Activated T-cell treated with anti-CD3 and anti-CD28 coated beads, Interleukin-2, amount 50 U/mL, for 48 hours (primary cell): ENCODE measurements at regions not wholly inside any gene's neighbourhood (a gene's known extent, or its start where the extent isn't known, plus 50 kb on each side); places are given as distances from the start of the nearest gene placed in this dataset.

Experiments
- DNase-seq, 2 experiments: peaks; one replicate each; pipeline ENCODE4 v3.0.0-alpha.2; 2020

- no peak for DNase-seq
Observed at GRCh38 chr6:21893793-21894192, 300.2 kb downstream of the SOX4 start.

- DNase-seq, result no peak
Observed at GRCh38 chr6:21895555-21895954, 302.0 kb downstream of the SOX4 start.

- no peak for DNase-seq
Observed at GRCh38 chr6:21898107-21898796, 304.7 kb downstream of the SOX4 start.

DNA sequence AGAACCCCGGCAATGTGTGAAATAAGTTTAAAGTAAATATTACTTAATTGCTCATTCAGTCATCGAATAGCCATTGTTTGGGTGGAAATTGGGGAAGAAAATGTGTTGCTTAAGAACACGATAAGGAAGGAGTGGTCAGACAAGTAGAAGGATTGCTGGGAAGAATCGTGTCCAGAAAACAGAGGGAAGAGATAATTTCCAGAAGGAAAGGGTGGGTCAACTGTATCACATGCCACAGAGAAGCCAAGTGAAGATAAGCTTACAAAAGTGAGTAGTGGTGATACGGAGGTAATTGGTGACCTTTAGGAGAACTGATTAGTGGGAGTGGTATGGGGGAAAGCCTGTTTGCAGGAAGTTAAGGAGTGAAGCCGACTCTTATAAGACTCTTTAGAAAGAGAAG is 306.2 kb downstream of the SOX4 start:
- DNase-seq, result no peak

- DNase-seq, result no peak
Observed at GRCh38 chr6:21900730-21901129, 307.2 kb downstream of the SOX4 start.

DNA sequence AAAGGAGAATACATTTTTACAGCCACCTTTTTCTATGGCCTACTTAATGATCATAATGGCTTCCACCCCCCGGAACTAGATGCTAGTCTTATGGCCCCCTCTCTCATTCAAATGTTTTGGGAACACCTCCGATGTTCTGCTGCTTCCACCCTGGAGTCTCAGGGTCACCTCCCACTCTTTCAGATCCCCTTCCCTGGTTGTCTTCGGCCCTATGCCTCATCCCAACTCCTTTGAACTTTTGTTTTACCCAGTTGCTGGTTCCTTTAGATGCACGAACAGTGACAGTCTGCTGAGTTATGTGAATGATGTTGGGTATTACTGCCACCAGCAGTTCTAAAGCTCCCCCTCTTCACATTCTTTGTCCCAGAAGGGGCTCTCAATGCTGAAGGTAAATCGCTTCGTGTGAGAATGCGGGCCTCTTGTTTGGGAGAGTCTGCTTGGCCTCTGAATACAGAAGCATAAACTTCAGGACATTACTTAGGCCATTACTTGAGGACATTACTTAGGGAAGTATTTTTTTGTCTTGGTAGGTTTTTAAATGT is 309.1 kb downstream of the SOX4 start:
- no peak for DNase-seq

DNA sequence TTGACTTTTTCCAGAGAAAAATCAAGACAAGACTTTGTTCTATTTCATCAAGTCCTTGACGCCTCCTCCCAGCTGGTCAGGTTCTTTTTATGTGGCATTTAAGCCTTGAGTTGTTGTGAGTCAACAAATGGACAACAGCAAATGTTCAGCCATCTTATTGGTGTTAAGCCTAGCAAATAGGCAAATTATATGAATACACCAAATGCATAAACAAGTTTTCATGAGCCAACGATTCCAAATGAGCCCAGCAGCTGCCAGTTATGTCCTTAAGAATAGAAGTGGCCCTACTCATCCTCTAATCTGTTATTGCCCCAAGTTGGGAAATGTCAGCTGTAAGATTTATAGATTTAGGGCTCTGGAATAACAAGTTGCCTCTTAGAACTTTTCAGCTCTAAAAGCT is 312.0 kb downstream of the SOX4 start:
- no peak for DNase-seq

GRCh38 chr6:21906826-21907225 is 313.3 kb downstream of the SOX4 start:
- no peak for DNase-seq

GRCh38 chr6:21907291-21907690 is 313.7 kb downstream of the SOX4 start:
- DNase-seq, result no peak

- DNase-seq, result no peak
Observed at GRCh38 chr6:21908161-21908848, 314.8 kb downstream of the SOX4 start.

DNA sequence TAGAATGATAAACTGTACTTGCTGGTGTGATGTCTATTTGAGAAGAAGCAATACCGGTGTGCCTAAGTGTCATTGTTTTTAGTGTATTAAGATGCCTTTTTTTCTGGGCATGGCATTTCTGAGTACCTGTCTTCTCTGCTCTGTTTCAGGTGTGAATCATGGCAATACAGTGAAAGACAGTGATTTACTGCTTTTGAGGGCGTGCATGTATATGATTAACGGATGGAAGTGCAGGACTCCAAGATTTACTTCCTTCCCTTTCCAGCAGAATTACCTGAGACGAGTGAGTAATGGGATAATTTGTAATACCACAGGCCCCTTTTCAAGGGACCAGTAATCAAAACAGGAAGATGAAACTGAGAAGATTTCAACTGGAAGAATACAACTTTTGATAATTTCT is 315.8 kb downstream of the SOX4 start:
- no peak for DNase-seq

GRCh38 chr6:21911208-21911607 is 317.7 kb downstream of the SOX4 start:
- no peak for DNase-seq

GRCh38 chr6:21912151-21912832 is 318.7 kb downstream of the SOX4 start:
- DNase-seq, result no peak

DNA sequence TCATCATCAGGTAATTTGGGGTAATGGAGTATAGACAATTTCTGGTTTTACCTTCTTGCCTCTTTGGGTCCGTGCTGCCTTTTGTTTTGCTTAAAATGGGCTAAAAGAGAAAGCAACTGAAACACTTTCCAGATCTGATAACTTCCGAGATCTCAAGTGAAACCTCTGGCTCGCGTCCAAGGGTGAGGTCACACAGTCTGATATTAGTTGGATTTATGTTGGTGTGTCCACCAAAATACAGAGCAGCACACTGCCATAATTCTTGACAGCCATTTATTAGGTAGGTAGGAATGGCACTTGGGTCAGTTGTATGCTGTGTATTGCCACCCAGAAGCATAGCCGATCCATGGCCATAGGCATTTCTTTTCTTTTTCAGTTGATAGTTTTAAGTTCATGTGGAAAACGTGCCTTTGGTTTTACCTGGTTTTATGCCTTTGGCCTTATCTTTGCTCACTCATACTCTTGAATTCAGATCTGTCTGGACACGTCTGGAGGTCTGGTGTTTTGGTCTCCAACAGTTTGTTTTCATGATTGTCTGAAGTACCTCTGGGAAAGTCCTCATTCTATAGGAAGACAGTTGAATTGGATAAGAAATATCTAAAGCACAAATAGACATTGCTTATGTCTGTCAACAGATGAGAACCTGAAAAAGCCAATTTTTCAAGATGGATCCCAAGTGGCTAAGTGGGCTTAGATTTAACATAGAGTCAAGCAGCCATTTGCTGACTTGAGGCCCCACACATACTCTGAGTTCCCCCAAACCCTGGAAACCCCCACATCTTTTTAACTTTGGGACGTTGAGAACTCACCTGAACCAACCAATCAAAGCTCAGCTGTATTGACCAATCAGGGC is 320.8 kb downstream of the SOX4 start:
- DNase-seq, result peak; percentile 44 to 46

DNA sequence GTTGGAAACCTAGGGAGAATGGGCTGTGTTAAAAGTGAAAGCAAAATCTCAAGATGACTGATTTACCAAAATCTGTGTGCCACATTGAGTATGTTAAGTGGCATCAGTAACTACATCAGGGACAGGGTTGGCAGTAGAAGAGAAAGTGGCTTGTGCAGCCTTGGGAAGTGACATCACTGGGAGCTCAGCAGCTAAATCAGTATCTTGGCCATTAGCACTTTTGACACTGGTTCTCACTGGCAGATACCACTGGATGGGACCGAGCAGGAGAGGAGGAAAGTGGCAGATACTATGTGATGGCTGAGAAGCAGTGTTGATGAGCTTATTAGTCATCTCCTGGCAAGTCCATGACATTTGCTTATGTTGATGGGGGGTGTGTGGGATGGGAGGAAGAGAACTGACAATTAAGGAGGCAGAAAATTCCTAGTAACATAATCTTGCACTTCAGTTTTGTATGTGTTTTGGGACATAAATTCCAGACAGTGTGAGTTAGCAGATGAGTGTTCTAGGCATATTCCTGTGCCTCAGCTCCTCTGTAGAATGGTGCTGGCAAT is 322.2 kb downstream of the SOX4 start:
- DNase-seq, result no peak

DNA sequence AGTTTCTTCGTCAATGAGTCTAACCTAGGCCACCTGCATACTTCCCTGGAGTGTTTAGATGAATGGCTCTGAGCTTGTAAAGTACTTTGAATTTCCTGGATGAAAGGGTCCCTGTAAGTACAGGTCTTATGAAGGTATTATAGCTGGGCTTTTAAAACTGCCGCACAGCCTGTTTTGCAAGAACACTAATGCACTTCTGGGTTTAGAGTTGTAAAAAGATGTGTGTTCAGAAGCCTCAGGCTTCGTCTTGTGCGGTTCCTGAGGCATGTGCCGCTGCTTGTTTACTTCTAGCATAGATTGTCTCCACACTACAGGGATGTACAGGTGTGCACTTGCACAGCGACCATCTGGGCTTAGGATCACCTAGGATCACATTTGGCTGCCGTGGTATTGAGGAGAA is 324.5 kb downstream of the SOX4 start:
- DNase-seq, result no peak

- no peak for DNase-seq
Observed at GRCh38 chr6:21918666-21919065, 325.1 kb downstream of the SOX4 start.

DNA sequence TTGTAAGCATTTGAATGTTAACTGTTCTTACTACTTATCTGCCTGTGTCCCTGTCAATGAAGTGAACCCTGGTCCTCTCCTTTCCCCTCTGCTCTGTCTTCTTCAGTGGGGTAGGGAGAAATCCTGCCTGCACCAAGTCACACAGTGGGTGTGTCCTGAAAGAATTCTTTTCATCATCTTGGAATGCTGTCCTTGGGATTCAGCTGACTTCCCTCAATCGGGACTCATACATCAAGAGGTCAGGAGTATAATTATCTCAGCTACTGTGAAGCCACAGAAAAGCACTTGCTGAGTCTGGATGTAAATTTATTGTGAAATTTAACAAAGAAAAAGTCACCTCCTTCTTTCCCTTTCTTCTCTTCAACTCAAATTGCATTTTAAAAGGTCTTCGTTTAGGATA is 328.5 kb downstream of the SOX4 start:
- DNase-seq, result no peak

DNA sequence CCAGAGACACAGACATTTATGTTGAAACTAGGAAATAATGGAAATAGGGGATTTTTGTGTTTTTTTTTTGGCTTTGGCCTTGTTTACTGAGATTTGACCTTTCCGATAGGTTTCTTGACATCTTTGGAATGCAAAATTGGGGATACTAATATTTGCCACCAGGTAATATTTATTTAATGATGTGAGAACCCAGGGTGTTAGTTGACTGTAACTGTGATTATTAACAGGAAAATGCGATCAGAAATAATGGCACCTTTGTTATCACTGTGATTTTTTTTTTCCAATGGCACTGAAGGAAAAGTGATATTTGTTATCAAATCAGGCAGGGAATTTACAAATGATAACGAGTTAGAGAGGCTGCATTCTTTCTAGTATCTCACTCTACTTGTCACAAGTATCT is 330.5 kb downstream of the SOX4 start:
- no peak for DNase-seq

GRCh38 chr6:21928827-21929226 is 335.3 kb downstream of the SOX4 start:
- no peak for DNase-seq

DNA sequence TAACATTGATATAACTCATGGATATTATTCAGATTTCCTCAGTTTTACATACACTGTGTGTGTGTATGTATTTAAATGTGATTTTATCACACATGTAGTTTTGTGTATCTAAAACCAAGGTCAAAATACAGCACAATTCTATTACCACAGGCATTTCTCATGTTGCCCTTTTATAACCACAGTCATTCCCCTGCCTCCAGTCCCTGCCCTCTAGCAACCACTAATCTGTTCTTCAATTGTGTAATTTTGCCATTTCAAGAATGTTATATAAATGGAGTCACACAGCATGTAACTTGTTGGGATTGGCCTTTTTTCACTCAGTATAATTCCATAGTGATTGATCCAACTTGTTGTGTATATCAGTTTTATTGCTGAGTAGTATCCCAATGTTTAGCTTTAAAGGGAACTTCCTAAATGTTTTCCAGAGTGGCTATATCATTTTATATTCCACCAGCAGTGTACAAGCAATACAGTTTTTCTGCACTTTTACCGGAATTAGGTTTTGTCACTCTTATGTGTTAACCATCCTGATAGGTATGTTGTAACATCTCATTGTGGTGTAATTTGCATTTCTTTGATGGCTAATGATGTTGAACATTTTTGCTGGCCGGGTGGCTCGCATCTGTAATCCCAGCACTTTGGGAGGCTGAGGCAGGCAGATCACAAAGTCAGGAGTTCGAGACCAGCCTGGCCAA is 338.2 kb downstream of the SOX4 start:
- DNase-seq, result no peak

- DNase-seq, result no peak
Observed at GRCh38 chr6:21933351-21933750, 339.8 kb downstream of the SOX4 start.
